Kidney (tissue), 13 donors: ENCODE measurements at regions not wholly inside any gene's neighbourhood (a gene's known extent, or its start where the extent isn't known, plus 50 kb on each side); places are given as distances from the start of the nearest gene placed in this dataset.

Source experiments
- DNase-seq, 5 donors: peaks; one replicate each; pipeline ENCODE4 v3.0.0-alpha.2; 2013 to 2020
- FAIRE-seq: peaks from 2 replicates; lab custom pipeline; 2012; peaks lifted over from hg19 to GRCh38; lab: Jason Lieb, UNC
- H3K27ac ChIP-seq, 2 donors: one replicate each; pipeline ENCODE4 v1.7.0; 2013; ENCODE audit warnings: low read depth in 2 of 2, low read length in 2 of 2, inconsistent platforms in 1 of 2
- H3K27me3 ChIP-seq: one replicate; pipeline ENCODE4 v1.7.1; 2013; ENCODE audit warnings: low read length, inconsistent platforms; ENCODE audit not compliant: control insufficient read depth, insufficient read depth
- H3K36me3 ChIP-seq, 3 donors: one replicate each; pipeline versions ENCODE4 v1.7.0 to v1.7.1; 2013; ENCODE audit warnings: low read length in 3 of 3, control low read depth in 1 of 3, inconsistent platforms in 1 of 3; ENCODE audit not compliant: insufficient read depth in 3 of 3, control insufficient read depth in 2 of 3
- H3K4me1 ChIP-seq, 3 donors: one replicate each; pipeline versions ENCODE4 v1.7.0 to v1.7.1; 2013; ENCODE audit warnings: low read length in 3 of 3, inconsistent platforms in 1 of 3, low read depth in 1 of 3; ENCODE audit not compliant: control insufficient read depth in 2 of 3, insufficient read depth in 2 of 3
- H3K4me3 ChIP-seq, 3 donors: one replicate each; pipeline versions ENCODE4 v1.7.0 to v1.8.1; 2013; ENCODE audit warnings: low read length in 3 of 3, control low read depth in 1 of 3, inconsistent platforms in 1 of 3
- H3K9ac ChIP-seq, 3 donors: one replicate each; pipeline versions ENCODE4 v1.7.0 to v1.7.1; 2013; ENCODE audit warnings: low read length in 3 of 3, control low read depth in 1 of 3, inconsistent platforms in 1 of 3
- H3K9me3 ChIP-seq, 3 donors: one replicate each; pipeline versions ENCODE4 v1.7.0 to v1.7.1; 2013; ENCODE audit warnings: low read length in 3 of 3, control low read depth in 1 of 3, inconsistent platforms in 1 of 3; ENCODE audit not compliant: control insufficient read depth in 2 of 3, insufficient read depth in 1 of 3
- intact Hi-C: fragments of 100-400 bp; cut with DNase I; formaldehyde crosslinking; loops from one replicate; pipeline ENCODE4 v1.11.1; 2022
- TF ChIP-seq, protein P1 (sequence below): IDR thresholded peaks from 3 replicates; pipeline ENCODE4 v1.5.1; 2012; ENCODE audit warnings: mild to moderate bottlenecking, moderate library complexity, borderline replicate concordance; ENCODE audit not compliant: insufficient read depth; ENCODE audit errors: extremely low read depth
- donor health status: control.
- donor health status: control.
- donor health status: control.
- donor health status: control.
- donor health status: control.
- donor health status: DM: yes; HTN: yes; CAD: no.
- donor health status: Normal renal cell carcinoma (clear cell type).

DNA sequence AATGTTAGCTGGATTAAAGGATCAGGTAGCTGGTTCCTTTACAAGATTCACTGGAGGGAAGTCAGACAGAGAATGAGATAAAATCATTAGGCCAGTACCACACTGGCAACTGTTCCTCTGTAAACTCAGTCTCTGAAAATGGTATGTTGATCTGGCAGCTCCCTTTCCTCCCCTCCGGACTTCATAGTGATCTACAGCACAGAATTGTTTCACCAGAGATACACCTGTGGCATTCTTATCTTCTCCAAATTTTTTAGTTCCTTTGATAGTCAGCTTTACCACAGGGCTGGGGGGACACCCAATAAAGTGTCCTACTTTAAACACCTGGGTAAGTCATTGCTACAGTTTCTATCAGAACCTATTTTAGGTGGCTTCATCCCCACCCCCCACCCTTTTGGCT is 304.3 kb upstream of the KCNH8 start:
- Histone ChIP-seq H3K36me3 (no peaks in the 10 kb centered on the region), H3K27ac (no peak overlapping the region), H3K9ac (no peak overlapping the region), H3K4me1 (no peaks in the 10 kb centered on the region), H3K4me3 (no peak overlapping the region), H3K9me3 (no peaks in the 10 kb centered on the region), H3K27me3 (no peaks in the 10 kb centered on the region)
- TF ChIP-seq, protein P1, sequence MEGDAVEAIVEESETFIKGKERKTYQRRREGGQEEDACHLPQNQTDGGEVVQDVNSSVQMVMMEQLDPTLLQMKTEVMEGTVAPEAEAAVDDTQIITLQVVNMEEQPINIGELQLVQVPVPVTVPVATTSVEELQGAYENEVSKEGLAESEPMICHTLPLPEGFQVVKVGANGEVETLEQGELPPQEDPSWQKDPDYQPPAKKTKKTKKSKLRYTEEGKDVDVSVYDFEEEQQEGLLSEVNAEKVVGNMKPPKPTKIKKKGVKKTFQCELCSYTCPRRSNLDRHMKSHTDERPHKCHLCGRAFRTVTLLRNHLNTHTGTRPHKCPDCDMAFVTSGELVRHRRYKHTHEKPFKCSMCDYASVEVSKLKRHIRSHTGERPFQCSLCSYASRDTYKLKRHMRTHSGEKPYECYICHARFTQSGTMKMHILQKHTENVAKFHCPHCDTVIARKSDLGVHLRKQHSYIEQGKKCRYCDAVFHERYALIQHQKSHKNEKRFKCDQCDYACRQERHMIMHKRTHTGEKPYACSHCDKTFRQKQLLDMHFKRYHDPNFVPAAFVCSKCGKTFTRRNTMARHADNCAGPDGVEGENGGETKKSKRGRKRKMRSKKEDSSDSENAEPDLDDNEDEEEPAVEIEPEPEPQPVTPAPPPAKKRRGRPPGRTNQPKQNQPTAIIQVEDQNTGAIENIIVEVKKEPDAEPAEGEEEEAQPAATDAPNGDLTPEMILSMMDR: no peak
- FAIRE-seq (no peak), DNase-seq (no peak)
- intact Hi-C loops: no loop called here

DNA sequence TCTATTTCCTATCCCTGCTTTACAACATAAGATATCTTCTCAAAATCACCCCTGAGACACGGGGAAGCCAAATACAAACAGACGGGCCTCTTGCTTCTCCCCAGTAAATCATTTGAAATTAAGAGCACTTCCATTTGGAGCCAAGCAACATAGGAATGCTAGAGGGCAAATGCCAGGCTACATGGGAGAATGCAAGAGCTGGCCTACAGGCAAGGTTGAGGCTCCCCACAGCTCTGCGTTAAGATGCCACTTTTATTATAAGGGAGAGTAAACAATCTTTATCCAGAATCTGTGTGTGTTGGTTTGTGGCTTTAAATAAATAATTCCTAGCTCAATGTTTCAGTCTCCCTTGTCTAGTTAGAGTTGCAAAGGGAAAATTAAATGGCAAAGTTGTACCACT is 305.1 kb upstream of the KCNH8 start:
- no peak for DNase-seq

DNA sequence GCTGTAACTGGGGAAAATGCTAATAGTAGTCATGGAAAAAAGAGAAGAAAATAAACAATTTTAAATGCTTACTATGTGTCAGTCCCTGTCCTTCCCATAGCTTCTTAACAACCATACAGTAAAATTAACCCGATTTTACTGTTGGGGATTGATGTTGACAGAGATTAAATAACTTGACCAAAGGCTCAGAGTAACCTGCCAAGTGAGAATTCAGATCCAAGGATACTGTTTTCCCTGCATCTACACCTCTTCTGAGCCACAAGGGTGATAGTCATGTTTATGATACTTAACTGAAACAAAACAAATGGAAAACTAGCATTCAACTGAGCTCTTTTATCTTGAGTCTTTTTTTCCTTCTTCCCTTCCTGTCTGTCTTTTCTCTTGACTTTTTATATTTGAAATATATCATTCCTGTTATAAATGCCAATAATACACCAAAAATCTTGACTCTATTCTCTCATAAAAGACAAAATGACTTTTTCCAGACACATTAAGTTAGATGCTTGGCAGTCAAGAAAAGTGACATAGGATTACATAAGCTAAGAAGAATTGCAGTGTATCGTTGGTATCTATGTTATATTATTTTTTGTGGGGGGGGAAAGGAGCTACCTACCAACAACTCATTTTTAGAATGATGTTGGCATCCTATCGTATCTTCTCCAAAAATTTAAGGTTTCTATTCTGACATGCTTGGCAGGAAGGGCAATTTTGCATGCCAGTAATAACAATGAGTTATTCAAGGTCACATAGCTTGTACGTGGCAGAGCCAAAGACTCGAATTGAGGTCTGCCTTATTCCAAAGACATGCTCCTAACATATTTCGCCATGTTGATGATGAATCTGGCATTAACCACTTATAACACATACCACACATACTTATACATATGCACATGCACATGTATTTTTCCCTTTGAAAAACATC is 306.6 kb upstream of the KCNH8 start:
- H3K27ac ChIP-seq: no peak overlapping the region
- DNase-seq (no peak), FAIRE-seq (no peak)
- H3K4me3 ChIP-seq: no peak overlapping the region
- no peaks in the 10 kb centered on the region for H3K9me3 ChIP-seq
- no peak overlapping the region for H3K9ac ChIP-seq
- no peaks in the 10 kb centered on the region for H3K4me1 ChIP-seq
- H3K27me3 ChIP-seq: no peaks in the 10 kb centered on the region
- intact Hi-C loops: no loop called here
- TF ChIP-seq, protein P1: no peak
- no peaks in the 10 kb centered on the region for H3K36me3 ChIP-seq

More for the DNA sequence above, 305.1 kb upstream of the KCNH8 start:
- Histone ChIP-seq H3K9me3 (no peaks in the 10 kb centered on the region), H3K4me3 (no peak overlapping the region), H3K36me3 (no peaks in the 10 kb centered on the region), H3K27ac (no peak overlapping the region), H3K4me1 (no peaks in the 10 kb centered on the region), H3K9ac (no peak overlapping the region), H3K27me3 (no peaks in the 10 kb centered on the region)
- FAIRE-seq: no peak
- TF ChIP-seq, protein P1: no peak
- intact Hi-C loops: no loop called here
